ENCODE measurements at regions not wholly inside any gene's neighbourhood (a gene's known extent, or its start where the extent isn't known, plus 50 kb on each side); places are given as distances from the start of the nearest gene placed in this dataset.

DNA sequence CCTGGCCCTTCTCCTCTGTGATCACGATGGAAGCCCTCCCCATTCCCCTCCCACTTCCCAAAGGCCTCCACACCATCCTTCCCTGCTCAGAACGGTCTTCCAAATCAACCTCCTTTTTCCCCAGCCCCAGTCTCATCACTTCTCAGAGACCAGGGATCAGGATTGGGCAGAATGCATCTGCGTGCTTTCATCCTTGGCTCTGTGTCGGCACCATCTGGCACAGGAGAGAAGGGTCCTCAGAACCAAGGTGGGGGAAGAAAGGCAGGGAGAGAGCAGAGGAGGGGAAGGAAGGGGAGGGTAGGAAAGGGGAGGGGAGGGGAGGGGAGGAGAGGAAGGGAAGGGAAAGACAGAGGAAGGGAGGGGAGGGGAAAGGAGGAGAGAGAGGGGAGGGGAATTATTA is 52.4 kb upstream of the FICD start:
- no peak for DNase-seq (ENCODE audit: low spot score)

GRCh38 chr12:108461058-108461660 is 53.9 kb upstream of the FICD start:
- no peak for DNase-seq (ENCODE audit: low spot score)

- no peak for DNase-seq (ENCODE audit: low spot score)
Observed at GRCh38 chr12:108459149-108459548, 55.9 kb upstream of the FICD start.

GRCh38 chr12:108457734-108458361 is 57.2 kb upstream of the FICD start:
- DNase-seq (ENCODE audit: low spot score) = no peak

DNA sequence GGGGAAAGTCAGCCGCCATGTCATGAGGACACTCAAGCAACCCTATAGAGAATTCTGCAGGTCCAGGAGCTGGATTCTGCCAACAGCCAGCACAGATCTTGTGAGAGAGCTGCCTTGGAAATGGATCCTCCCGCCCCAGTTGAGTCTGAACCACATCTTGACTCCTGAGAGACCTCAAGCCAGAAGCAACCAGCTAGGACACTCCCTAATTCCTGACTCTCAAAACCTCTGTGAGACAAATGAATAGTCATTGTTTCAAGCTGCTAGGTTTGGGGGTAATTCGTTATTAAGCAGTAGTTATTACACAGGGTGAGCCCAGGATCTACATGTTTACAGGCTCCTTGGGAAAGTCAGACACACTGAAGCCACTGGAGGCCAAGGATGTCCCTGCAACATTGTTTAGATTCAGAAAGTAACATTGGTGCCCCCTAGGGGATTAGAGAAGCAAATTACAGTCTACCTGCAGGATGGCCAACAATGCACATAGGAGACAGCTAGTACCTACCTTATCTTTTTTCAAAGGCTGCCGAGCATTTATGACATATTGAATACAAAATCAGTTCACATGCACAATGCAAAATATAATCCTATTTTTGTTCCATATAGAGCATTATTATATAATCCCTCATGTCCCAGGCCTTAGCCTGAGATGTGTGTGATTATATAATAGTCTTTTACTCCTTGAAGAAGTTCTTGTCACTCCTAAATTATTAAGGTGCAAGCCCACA is 57.9 kb upstream of the FICD start:
- DNase-seq (ENCODE audit: low spot score) = peak; percentile 62

DNA sequence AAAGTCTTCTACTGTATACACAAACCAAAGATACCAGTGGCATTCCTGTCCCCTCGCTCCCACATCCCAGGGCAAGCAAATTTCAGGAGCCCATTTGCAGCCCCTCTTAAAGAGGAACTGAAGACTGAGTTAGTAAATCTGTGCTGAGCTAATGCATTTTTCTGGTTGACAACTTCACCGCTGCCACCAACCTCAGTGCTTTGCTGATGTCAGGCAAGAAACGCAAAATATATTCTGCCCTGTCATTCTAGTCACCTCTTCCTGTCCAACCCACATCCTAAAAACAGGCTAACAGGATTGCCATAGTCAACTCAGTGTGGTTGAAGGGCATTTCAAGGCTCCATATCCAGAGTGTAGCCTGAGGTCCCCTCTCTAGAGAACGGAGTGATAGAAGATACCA is 59.4 kb upstream of the FICD start:
- DNase-seq (ENCODE audit: low spot score) = no peak

- no peak for DNase-seq (ENCODE audit: low spot score)
Observed at GRCh38 chr12:108454539-108455139, 60.4 kb upstream of the FICD start.

GRCh38 chr12:108449478-108449877 is 65.6 kb upstream of the FICD start:
- no peak for DNase-seq (ENCODE audit: low spot score)

- no peak for DNase-seq (ENCODE audit: low spot score)
Observed at GRCh38 chr12:108448246-108448645, 66.8 kb upstream of the FICD start.

GRCh38 chr12:108447168-108447832 is 67.8 kb upstream of the FICD start:
- DNase-seq (ENCODE audit: low spot score) = no peak

GRCh38 chr12:108446766-108447165 is 68.3 kb upstream of the FICD start:
- no peak for DNase-seq (ENCODE audit: low spot score)

GRCh38 chr12:108442910-108443309 is 72.2 kb upstream of the FICD start:
- DNase-seq (ENCODE audit: low spot score) = no peak

GRCh38 chr12:108442067-108442466 is 73.0 kb upstream of the FICD start:
- no peak for DNase-seq (ENCODE audit: low spot score)

DNA sequence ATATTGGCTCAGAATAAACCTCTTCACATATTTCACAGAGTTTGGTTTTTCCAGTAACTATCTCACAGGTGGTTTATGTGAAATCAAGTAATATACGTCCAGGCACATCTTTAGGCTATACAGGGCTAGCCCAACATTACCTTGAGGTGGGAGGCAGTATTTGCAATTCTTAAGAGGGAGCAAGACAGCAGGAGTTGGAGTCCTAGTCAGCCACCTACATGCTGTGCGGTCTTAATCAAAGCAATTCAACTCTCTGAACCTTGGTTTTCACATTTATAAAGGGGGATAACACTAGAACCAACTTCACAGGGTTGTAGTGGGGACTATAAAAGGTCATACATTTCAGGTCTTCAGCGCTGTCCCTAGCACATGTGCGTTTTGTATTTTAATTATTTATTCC is 73.5 kb upstream of the FICD start:
- no peak for DNase-seq (ENCODE audit: low spot score)

DNA sequence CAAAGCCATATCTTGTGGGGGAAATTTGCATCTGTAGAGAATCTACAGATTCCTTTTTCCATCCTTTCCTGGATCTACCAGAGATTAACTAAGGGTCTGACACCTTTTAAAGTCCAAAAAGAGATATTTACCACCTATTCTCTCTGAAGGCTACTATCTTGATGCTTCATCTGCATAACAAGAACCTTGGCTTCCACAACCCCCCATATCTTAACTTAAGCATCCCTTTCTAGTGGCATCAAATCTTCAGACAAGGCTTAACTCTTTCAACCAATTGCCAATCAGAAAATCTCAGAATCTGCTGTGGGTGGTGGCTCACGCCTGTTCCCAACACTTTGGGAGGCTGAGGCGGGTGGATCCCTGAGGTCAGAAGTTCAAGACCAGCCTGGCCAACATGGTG is 74.3 kb upstream of the FICD start:
- DNase-seq (ENCODE audit: low spot score) = no peak

DNA sequence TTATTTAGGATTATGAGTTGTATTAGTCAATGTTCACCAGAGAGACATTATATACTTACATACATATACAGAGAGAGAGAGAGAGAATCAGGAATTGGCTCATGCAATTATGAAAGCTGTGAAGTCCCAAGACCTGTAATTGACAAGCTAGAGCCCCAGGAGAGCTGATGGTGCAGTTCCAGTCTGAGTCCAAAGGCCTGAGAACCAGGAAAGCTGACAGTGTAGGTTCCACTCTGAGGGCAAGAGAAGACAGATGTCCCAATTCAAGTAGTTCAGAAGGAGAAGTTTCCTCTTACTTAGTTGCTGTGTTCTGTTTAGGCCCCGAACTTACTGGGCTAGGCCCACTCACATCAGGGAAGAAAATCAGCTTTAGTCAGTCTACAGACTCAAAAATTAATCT is 76.4 kb upstream of the FICD start:
- DNase-seq (ENCODE audit: low spot score) = no peak

DNA sequence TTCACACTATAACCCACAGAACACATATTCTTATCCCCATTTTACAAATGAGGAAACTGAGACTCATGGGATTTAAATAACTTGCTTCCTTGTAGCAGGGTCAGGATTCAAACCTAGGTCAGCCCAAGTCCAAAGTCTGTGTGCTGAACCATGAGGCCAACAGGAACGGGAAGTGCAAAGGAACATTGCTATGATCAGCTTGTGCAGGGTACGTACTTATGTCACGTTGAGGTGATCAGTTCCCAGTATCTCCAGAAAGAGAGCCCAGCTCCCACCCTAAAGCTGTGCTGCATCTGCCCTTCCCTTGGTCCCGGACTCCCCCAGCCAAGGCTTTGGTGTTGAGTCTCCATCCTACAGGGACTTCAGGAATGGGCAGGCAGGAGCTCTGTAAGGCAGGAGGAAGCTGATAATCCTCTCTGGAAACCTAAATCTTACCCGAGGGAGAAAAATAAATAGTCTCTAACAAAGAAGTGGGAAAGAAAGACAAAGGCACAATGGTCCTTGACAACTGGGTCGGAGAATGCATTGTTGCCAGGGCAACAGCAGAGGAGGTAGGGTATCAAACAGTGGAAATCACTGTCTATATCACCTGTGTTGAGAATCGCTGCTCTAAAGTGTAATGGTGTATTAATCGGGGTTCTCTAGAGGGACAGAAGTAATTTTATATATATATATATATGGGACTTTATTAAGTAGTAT is 82.5 kb upstream of the FICD start:
- DNase-seq (ENCODE audit: low spot score) = no peak

DNA sequence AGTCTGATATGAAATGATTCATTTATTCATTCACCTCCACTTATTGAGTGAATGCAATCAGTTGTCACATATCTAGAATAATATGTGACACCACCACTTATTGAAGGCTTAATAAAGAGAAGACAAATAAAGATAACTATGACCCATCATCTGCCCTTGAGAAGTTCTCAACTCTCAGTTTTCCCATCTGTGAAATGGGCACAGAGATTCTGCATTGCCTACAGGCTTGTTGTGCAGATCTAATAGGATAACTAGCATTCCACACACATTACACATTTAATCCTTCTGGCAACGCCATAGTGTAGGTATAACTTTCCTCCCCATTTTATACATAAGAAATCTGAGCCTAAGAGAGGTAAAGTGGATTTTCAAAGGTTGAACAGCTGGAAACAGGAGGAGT is 84.2 kb upstream of the FICD start:
- DNase-seq (ENCODE audit: low spot score) = no peak

DNA sequence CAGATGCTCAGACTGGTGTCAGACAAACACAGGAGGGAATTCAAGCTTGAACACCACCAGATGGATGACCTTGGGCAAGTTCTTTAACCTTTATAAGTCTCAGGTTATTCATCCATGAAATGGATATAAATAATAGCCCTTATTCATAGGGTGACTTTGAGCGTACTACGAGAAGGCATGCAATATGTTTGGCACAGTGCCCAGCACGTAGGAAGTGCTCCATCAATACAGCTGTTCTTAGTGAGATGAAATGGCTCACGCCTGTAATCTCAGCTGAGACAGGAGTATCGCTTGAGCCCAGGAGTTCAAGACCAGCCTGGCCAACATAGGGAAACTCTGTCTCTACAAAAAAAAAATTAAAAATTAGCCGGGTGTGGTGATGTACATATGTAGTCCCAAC is 84.8 kb upstream of the FICD start:
- no peak for DNase-seq (ENCODE audit: low spot score)

DNA sequence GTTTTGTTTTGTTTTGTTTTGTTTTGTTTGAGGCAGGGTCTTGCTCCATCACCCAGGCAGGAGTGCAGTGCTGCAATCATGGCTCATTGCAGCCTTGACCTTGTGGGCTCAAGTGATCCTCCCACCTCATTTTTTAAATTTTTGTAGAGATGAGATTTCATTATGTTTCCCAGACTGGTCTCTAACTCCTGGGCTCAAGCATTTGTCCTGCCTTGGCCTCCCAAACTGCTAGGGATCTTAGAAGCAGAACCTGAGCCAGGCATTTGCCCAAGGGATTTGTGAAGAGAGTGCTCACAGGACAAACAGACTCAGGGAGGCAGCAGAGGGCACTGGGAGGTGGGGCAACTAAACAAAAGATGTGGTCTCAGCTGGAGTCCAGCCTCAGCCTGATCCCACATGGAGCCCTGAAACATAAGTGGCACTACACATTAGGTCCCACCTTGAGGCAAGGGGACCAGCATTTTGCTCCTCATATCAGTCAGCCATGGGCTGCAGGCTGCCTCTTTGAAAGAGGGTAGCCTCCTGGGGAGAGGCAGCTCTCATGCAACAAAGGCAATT is 86.2 kb upstream of the CMKLR1 start:
- no peak for DNase-seq (ENCODE audit: low spot score)

DNA sequence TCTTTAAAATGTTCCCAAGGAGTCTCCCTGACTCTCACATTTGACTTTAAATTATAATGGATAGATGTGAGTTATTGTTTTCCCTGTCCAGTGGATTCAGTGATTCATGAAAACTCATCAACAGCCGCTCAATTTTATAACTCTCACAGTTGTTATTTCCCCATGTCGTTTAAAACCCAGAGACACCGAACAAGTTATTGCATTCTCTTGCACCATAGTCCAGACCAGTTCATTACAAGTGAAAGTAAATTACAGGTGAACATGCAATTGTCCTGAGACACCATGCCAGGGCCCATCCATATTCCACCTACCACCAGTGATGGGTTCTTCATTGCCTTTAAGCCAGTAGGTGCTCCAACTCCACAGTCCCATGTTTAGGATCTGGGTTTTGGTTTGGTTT is 85.7 kb upstream of the CMKLR1 start:
- no peak for DNase-seq (ENCODE audit: low spot score)

DNA sequence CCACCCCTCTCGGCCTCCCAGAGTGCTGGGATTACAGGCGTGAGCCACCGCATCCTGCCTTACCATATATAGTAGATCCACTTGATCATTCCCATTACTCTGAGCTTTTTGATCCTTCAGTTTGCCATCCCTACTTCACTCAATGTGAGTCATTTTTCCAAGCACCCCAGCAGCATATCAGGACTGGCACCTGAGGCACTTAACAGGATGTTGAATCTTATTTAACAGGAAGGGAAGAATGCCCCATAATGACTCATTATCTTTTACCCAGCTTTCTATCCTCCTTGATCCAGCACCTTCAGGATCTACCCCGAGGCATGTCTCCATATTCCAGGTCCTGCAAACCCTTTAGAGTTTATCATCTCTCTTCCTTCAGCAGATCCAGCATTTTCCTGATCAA is 84.9 kb upstream of the CMKLR1 start:
- no peak for DNase-seq (ENCODE audit: low spot score)
